OCI-LY7 (cell line): ENCODE measurements at regions not wholly inside any gene's neighbourhood (a gene's known extent, or its start where the extent isn't known, plus 50 kb on each side); places are given as distances from the start of the nearest gene placed in this dataset. TPM values are rescaled to one million over a fixed set of nuclear protein-coding genes. Genes with fewer than 3 reads are reported as not detected.
"Not testable (repeated sequence)": the region's sequence is repeated elsewhere in the genome, so short reads cannot be mapped to it uniquely, and the experiment has no call there.

ENCODE experiments used
- BruUV-seq: library from RNA; stranded (reverse); fragments of 400-500 nt; replicated peaks from 2 replicates; lab custom pipeline; 2021; lab: Mats Ljungman, UMichigan
- CTCF ChIA-PET: fragments of 300-600 bp; sonication (Branson Sonifier 250); formaldehyde crosslinking; loops from one replicate; lab custom pipeline; 2022; ENCODE audit warnings: antibody characterized with exemption; ENCODE audit not compliant: unreplicated experiment; lab: Charles Lee
- POLR2A ChIA-PET: fragments of 300-600 bp; sonication (Branson Sonifier 250); formaldehyde crosslinking; loops from one replicate; lab custom pipeline; 2022; ENCODE audit warnings: antibody characterized with exemption; lab: Charles Lee
- DNase-seq: peaks from one replicate; pipeline ENCODE4 v3.0.0-alpha.2; 2015; ENCODE audit warnings: low spot score
- H2AFZ ChIP-seq: fragments of 200-600 bp; sonication (generic), shearing (Covaris generic); 2 replicates; pipeline ENCODE4 v1.6.1; 2014; ENCODE audit warnings: mild to moderate bottlenecking, antibody characterized with exemption, low read length, moderate library complexity
- H3K27ac ChIP-seq: fragments of 200-600 bp; sonication (generic); 2 replicates; pipeline ENCODE4 v1.5.1; 2014; ENCODE audit warnings: mixed run types, low read depth, mild to moderate bottlenecking, moderate library complexity, low read length, inconsistent platforms; ENCODE audit not compliant: poor library complexity, severe bottlenecking
- H3K36me3 ChIP-seq: fragments of 200-600 bp; sonication (generic); 2 replicates; pipeline ENCODE4 v1.6.1; 2014; ENCODE audit warnings: mild to moderate bottlenecking, antibody characterized with exemption, low read length, moderate library complexity, mixed read lengths; ENCODE audit not compliant: insufficient read depth
- H3K4me1 ChIP-seq: fragments of 200-600 bp; sonication (generic); 2 replicates; pipeline ENCODE4 v1.5.1; 2014; ENCODE audit warnings: mild to moderate bottlenecking, low read length; ENCODE audit not compliant: insufficient read depth, poor library complexity, severe bottlenecking
- H3K4me2 ChIP-seq: fragments of 200-600 bp; sonication (generic); 2 replicates; pipeline ENCODE4 v1.6.1; 2014; ENCODE audit warnings: mild to moderate bottlenecking, low read length
- H3K4me3 ChIP-seq: fragments of 200-600 bp; sonication (generic); 2 replicates; pipeline ENCODE4 v1.5.1; 2014; ENCODE audit warnings: mild to moderate bottlenecking, low read depth, low read length; ENCODE audit not compliant: poor library complexity, severe bottlenecking
- H3K79me2 ChIP-seq: fragments of 200-600 bp; sonication (generic); 2 replicates; pipeline ENCODE4 v1.6.1; 2016; ENCODE audit warnings: low read depth, mild to moderate bottlenecking, low read length, moderate library complexity, mixed read lengths; ENCODE audit not compliant: insufficient read depth
- H3K9me2 ChIP-seq: fragments of 200-600 bp; sonication (generic); 2 replicates; pipeline ENCODE4 v1.6.1; 2016; ENCODE audit warnings: mild to moderate bottlenecking, low read length, mixed read lengths; ENCODE audit not compliant: insufficient read depth
- H3K9me3 ChIP-seq: fragments of 200-600 bp; sonication (generic); 2 replicates; pipeline ENCODE4 v1.6.1; 2014; ENCODE audit warnings: mild to moderate bottlenecking, mixed run types, low read length, mixed read lengths
- H4K20me1 ChIP-seq: fragments of 200-600 bp; sonication (generic); 2 replicates; pipeline ENCODE4 v1.6.1; 2014; ENCODE audit warnings: mild to moderate bottlenecking, antibody characterized with exemption, low read length, moderate library complexity, mixed read lengths; ENCODE audit not compliant: insufficient read depth
- intact Hi-C: fragments of 100-400 bp; cut with micrococcal nuclease; formaldehyde crosslinking; loops from one replicate; pipeline ENCODE4 v1.10.0; 2022; ENCODE audit not compliant: unreplicated experiment
- microRNA-seq: library from miRNA; unstranded; fragments of <30 nt; microRNA quantifications from one replicate; pipeline ENCODE4 v1.2.0, GENCODE V29; 2022; ENCODE audit warnings: borderline replicate concordance
- small RNA-seq: library from RNA; depleted of rRNA; stranded (forward); fragments of <200 nt; gene quantifications from one replicate; pipeline ENCODE3, GENCODE V24; 2014

DNA sequence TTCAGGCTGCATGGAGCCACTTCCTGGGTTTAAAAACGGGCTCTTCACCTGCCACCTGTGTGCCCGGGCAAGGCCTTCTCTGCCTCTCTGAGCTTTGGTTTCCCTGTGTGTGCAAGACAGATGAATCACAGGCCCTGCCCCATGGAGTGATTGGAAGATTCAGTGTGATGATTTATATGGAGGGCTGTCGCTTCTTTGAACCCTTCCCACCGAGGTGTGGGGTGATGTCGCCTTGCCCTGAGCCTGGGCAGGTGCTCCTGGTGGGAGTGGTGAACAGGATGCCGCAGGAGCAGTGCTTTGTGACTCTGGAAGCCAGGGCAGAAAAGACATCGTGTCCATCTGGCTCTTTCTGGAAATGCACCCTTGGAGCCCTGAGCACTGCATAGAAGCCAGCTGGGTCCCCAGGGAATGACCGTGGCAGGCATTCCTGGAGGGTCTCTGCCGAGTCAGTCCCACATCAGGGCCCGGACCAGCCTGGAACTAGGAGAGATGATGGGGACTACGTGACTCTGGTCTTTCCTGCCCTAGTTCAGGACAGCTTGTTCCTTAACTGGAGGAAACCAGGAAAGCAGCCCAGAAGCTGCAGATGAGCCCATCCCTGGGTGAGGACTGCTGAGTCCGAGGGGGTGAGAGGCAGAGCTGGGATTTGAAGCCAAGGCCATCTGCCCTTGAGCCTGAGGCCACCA, 56.1 kb upstream of the METTL9 start:
- H3K9me2 ChIP-seq, H3K79me2 ChIP-seq, H3K27ac ChIP-seq, POLR2A ChIA-PET, H3K36me3 ChIP-seq, CTCF ChIA-PET, H3K4me3 ChIP-seq, H2AFZ ChIP-seq, H4K20me1 ChIP-seq, intact Hi-C loops, BruUV-seq, DNase-seq, H3K9me3 ChIP-seq: not testable (repeated sequence)
- H3K4me1 ChIP-seq: peaks cover 32% of the 10 kb centered on the region
- peak overlapping the region; percentile 2; the same call in 1 of the 2 replicates for H3K4me2 ChIP-seq

DNA sequence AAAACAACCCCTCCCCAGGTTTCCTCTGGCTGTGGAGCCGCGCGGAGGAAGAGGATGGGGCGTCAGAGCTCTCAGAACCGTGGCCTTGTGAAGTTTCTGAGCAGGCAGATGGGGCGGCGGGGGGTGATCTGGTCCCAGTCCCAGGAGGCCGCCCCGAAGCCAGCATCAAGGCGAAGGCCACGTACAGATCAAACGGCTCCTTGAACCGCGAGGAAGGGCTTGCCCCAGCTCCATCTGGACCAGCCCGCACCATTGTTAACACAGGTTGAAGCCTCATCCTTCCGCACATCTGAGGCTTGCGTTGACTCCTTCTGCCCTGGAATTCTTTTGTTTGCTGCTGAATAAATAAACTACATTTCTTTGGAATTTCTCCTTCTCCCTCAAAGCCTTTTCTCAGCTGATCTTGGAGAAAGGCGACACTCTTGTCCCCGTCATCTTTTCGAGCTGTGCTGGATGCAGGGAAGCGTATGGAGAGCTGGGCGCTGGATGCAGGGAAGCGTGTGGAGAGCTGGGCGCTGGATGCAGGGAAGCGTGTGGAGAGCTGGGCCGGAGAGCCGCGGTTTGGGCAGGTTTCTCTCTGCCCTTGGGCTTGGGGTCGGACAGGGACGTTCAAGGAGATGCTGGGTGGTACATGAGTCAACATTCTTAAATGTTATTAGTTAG, 53.6 kb upstream of the METTL9 start:
- intact Hi-C loops, H3K9me3 ChIP-seq, H2AFZ ChIP-seq, H3K27ac ChIP-seq, CTCF ChIA-PET, H3K36me3 ChIP-seq, H3K79me2 ChIP-seq, H3K4me2 ChIP-seq, H3K9me2 ChIP-seq, H3K4me3 ChIP-seq, DNase-seq, H4K20me1 ChIP-seq, BruUV-seq: not testable (repeated sequence)
- peaks cover 28% of the 10 kb centered on the region for H3K4me1 ChIP-seq
- POLR2A ChIA-PET: interaction anchor here (0.6 kb wide), 1 partner anchor 8 kb away, joined by 5 read pairs; no protein-coding TSS in a partner anchor

DNA sequence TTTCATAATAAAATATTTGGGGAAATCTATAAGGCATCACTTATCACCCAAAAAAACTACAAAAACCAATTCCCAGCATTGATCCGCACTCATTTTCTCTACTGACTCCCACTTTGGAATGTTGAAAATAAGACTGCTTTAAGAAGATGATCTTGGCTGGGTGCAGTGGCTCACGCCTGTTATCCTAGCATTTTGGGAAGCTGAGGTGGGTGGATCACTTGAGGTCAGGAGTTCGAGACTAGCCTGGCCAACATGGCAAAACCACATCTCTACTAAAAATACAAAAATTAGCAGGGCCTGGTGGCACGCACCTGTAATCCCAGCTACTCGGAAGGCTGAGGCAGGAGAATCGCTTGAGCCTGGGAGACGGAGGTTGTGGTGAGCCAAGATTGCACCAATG, 50.0 kb upstream of the METTL9 start:
- POLR2A ChIA-PET, BruUV-seq, H4K20me1 ChIP-seq, H3K9me3 ChIP-seq, H2AFZ ChIP-seq, H3K27ac ChIP-seq, intact Hi-C loops, CTCF ChIA-PET, H3K4me2 ChIP-seq, H3K9me2 ChIP-seq, H3K36me3 ChIP-seq, DNase-seq, H3K4me3 ChIP-seq, H3K79me2 ChIP-seq: not testable (repeated sequence)
- peaks cover 16% of the 10 kb centered on the region for H3K4me1 ChIP-seq

Small RNA genes in the stretch of these regions (microRNA-seq; reads per million reads assigned to microRNA genes)
- gene MIR3680-1: not detected

Small RNA genes in the stretch of these regions (small RNA-seq; reads per million reads assigned to genes)
- not detected for gene MIR3680-1
